UCSD-AML1 (cell line): ENCODE measurements at regions not wholly inside any gene's neighbourhood (a gene's known extent, or its start where the extent isn't known, plus 50 kb on each side); places are given as distances from the start of the nearest gene placed in this dataset.

Source experiments
- DNase-seq: peaks from one replicate; lab custom pipeline; 2025; ENCODE audit not compliant: unreplicated experiment; lab: John Stamatoyannopoulos, UW

- DNase-seq = no peak
Measured at GRCh38 chr4:18934197-18934596, 912.6 kb upstream of the LCORL start.

- DNase-seq = no peak
Measured at GRCh38 chr4:18932730-18933339, 911.3 kb upstream of the LCORL start.

GRCh38 chr4:18931643-18932377 is 910.3 kb upstream of the LCORL start:
- DNase-seq = no peak

- DNase-seq = no peak
Measured at GRCh38 chr4:18930487-18930886, 908.9 kb upstream of the LCORL start.

- no peak for DNase-seq
Measured at GRCh38 chr4:18923496-18924161, 902.1 kb upstream of the LCORL start.

- DNase-seq = no peak
Measured at GRCh38 chr4:18917689-18918088, 896.1 kb upstream of the LCORL start.

GRCh38 chr4:18914182-18914581 is 892.6 kb upstream of the LCORL start:
- no peak for DNase-seq

- no peak for DNase-seq
Measured at GRCh38 chr4:18894928-18895327, 873.4 kb upstream of the LCORL start.

GRCh38 chr4:18882468-18882867 is 860.9 kb upstream of the LCORL start:
- no peak for DNase-seq

GRCh38 chr4:18881556-18881955 is 860.0 kb upstream of the LCORL start:
- no peak for DNase-seq

- DNase-seq = no peak
Measured at GRCh38 chr4:18880871-18881270, 859.3 kb upstream of the LCORL start.

GRCh38 chr4:18878561-18878960 is 857.0 kb upstream of the LCORL start:
- DNase-seq = no peak

- DNase-seq = no peak
Measured at GRCh38 chr4:18869166-18869565, 847.6 kb upstream of the LCORL start.

GRCh38 chr4:18860836-18861530 is 839.4 kb upstream of the LCORL start:
- no peak for DNase-seq

- no peak for DNase-seq
Measured at GRCh38 chr4:18859468-18859867, 837.9 kb upstream of the LCORL start.

GRCh38 chr4:18858229-18858922 is 836.8 kb upstream of the LCORL start:
- DNase-seq = no peak

- no peak for DNase-seq
Measured at GRCh38 chr4:18850867-18851266, 829.3 kb upstream of the LCORL start.

- no peak for DNase-seq
Measured at GRCh38 chr4:18847249-18847890, 825.8 kb upstream of the LCORL start.

GRCh38 chr4:18846313-18846712 is 824.8 kb upstream of the LCORL start:
- no peak for DNase-seq

GRCh38 chr4:18844726-18845125 is 823.2 kb upstream of the LCORL start:
- DNase-seq = no peak

- no peak for DNase-seq
Measured at GRCh38 chr4:18842431-18842830, 820.9 kb upstream of the LCORL start.
